ENCODE measurements at regions not wholly inside any gene's neighbourhood (a gene's known extent, or its start where the extent isn't known, plus 50 kb on each side); places are given as distances from the start of the nearest gene placed in this dataset.

GRCh38 chr14:55771242-55771981, 191.4 kb downstream of the KTN1 start:
- no TSS peak for BruUV-seq (replicated peaks)
- H4K91ac ChIP-seq (ENCODE audit: insufficient read depth, low read depth, low read length) = no peak overlapping the region
- no peaks in the 10 kb centered on the region for H3K4me1 ChIP-seq (ENCODE audit: control insufficient read depth, insufficient read depth, low read length)
- H4K8ac ChIP-seq (ENCODE audit: low read depth in 2 of 2, low read length in 2 of 2) = no peak overlapping the region
- no peak overlapping the region for H2AK5ac ChIP-seq (ENCODE audit: low read depth, low read length)
- no peak overlapping the region for H2BK120ac ChIP-seq (ENCODE audit: low read depth, low read length)
- no peak for ATAC-seq (ENCODE audit: low read depth)
- no peak overlapping the region for H2BK20ac ChIP-seq (ENCODE audit: low read depth, low read length)
- no peak overlapping the region for H3K4me3 ChIP-seq (ENCODE audit: insufficient read depth, low read depth, low read length)
- no peaks in the 10 kb centered on the region for H3K36me3 ChIP-seq (ENCODE audit: control insufficient read depth, insufficient read depth, low read length)
- dilution Hi-C loops (cut with HindIII; ENCODE audit: low sequenced_read_pairs, unreplicated experiment) = no loop called here
- intact Hi-C loops (cut with micrococcal nuclease) = no loop called here
- no peak overlapping the region for H3K23ac ChIP-seq (ENCODE audit: low read depth, low read length)
- H3K79me1 ChIP-seq (ENCODE audit: low read depth in 1 of 2, low read length in 2 of 2) = no peaks in the 10 kb centered on the region
- peaks cover 21% of the 10 kb centered on the region for H3K27me3 ChIP-seq (ENCODE audit: control insufficient read depth, insufficient read depth, low read length)
- POLR2A ChIA-PET (ENCODE audit: unreplicated experiment) = no interaction called here
- no peak overlapping the region for H3K4me2 ChIP-seq (ENCODE audit: low read depth, low read length)
- DNase-seq = no peak
- H2AFZ ChIP-seq (replicated peaks; ENCODE audit: low read length, poor library complexity) = no peak overlapping the region
- TF ChIP-seq, protein P1, sequence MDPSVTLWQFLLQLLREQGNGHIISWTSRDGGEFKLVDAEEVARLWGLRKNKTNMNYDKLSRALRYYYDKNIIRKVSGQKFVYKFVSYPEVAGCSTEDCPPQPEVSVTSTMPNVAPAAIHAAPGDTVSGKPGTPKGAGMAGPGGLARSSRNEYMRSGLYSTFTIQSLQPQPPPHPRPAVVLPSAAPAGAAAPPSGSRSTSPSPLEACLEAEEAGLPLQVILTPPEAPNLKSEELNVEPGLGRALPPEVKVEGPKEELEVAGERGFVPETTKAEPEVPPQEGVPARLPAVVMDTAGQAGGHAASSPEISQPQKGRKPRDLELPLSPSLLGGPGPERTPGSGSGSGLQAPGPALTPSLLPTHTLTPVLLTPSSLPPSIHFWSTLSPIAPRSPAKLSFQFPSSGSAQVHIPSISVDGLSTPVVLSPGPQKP (IDR thresholded peaks at IDR 0.05; ENCODE audit: borderline replicate concordance, low read depth, low read length) = no peak
- no peak for TF ChIP-seq RFX5 (IDR thresholded peaks at IDR 0.05; ENCODE audit: low read depth, low read length)
- no peak for TF ChIP-seq MXI1 (IDR thresholded peaks at IDR 0.05; ENCODE audit: borderline replicate concordance, low read depth, low read length)
- no peak for TF ChIP-seq CTCF (conservative IDR thresholded peaks at IDR 0.05; ENCODE audit: low read depth, low read length)
- no peak for TF ChIP-seq SMC3 (IDR thresholded peaks at IDR 0.05; ENCODE audit: low read depth, low read length)
- TF ChIP-seq CHD1 (IDR thresholded peaks at IDR 0.05; ENCODE audit: low read depth, low read length) = no peak
- TF ChIP-seq MAZ (IDR thresholded peaks at IDR 0.05; ENCODE audit: borderline replicate concordance, low read depth, low read length) = no peak
- no peak for TF ChIP-seq FOS (IDR thresholded peaks at IDR 0.05; ENCODE audit: low read depth, low read length)
- TF ChIP-seq CEBPB (IDR thresholded peaks at IDR 0.05; ENCODE audit: low read depth, low read length) = no peak
- TF ChIP-seq NFE2L2 (IDR thresholded peaks at IDR 0.05; ENCODE audit: low read depth, low read length) = no peak
- no peak for TF ChIP-seq RCOR1 (IDR thresholded peaks at IDR 0.05; ENCODE audit: insufficient replicate concordance, low read length)
- no peak for TF ChIP-seq USF2 (IDR thresholded peaks at IDR 0.05; ENCODE audit: low read depth, low read length)
- TF ChIP-seq POLR2A (IDR thresholded peaks at IDR 0.05; ENCODE audit: low read depth, low read length) = no peak
- TF ChIP-seq RAD21 (IDR thresholded peaks at IDR 0.05; ENCODE audit: low read length) = no peak
- no peak for TF ChIP-seq MAFK (IDR thresholded peaks at IDR 0.05; ENCODE audit: low read depth, low read length)
- no peak for TF ChIP-seq BHLHE40 (IDR thresholded peaks at IDR 0.05; ENCODE audit: low read depth, low read length)
- H3K18ac ChIP-seq (ENCODE audit: low read depth, low read length) = no peak overlapping the region
- no peak overlapping the region for H3K14ac ChIP-seq (replicated peaks; ENCODE audit: low read depth, low read length)
- no peak overlapping the region for H3K4ac ChIP-seq (ENCODE audit: low read depth, low read length)
- H3K9me3 ChIP-seq (ENCODE audit: control insufficient read depth, insufficient read depth, low read length) = no peaks in the 10 kb centered on the region
- no peak overlapping the region for H2BK5ac ChIP-seq (ENCODE audit: low read depth, low read length, poor library complexity, severe bottlenecking)
- CTCF ChIA-PET = interaction anchor here (0.8 kb wide), 1 partner anchor 73 kb away, joined by 3 read pairs; no protein-coding TSS in a partner anchor
- H3K9me1 ChIP-seq (ENCODE audit: insufficient read depth, low read length) = no peaks in the 10 kb centered on the region
- no peak overlapping the region for H2AK9ac ChIP-seq (replicated peaks; ENCODE audit: low read depth, low read length, poor library complexity)
- H4K5ac ChIP-seq (ENCODE audit: low read depth, low read length) = no peak overlapping the region
- no peak overlapping the region for H3K9ac ChIP-seq (ENCODE audit: low read depth, low read length)
- H4K20me1 ChIP-seq (ENCODE audit: insufficient read depth, low read length) = no peaks in the 10 kb centered on the region
- H2BK15ac ChIP-seq (ENCODE audit: low read depth, low read length) = no peak overlapping the region
- WGBS, 2 experiments (ENCODE audit: extremely low coverage in 2 of 2, insufficient read length in 1 of 2) = 100% methylated on average over 1 of the region's 2 CpGs; no CpG with 5 or more reads in 1 of the 2 experiments
- H3K27ac ChIP-seq (ENCODE audit: insufficient read depth, low read length) = no peak overlapping the region
- in situ Hi-C loops (cut with MboI; ENCODE audit: low sequenced_read_pairs) = no loop called here
- H3K56ac ChIP-seq (ENCODE audit: extremely low read depth, insufficient read depth, low read length) = no peak overlapping the region
